Calu3 (cell line): ENCODE measurements at regions not wholly inside any gene's neighbourhood (a gene's known extent, or its start where the extent isn't known, plus 50 kb on each side); places are given as distances from the start of the nearest gene placed in this dataset.

Source experiments
- BruUV-seq: library from RNA; stranded (reverse); fragments of 400-500 nt; replicated peaks from 2 replicates; lab custom pipeline; 2021; lab: Mats Ljungman, UMichigan
- CTCF ChIA-PET: fragments of 300-600 bp; sonication (Branson Sonifier 250); formaldehyde crosslinking; loops from one replicate; lab custom pipeline; 2022; ENCODE audit warnings: antibody characterized with exemption; lab: Charles Lee
- DNase-seq: peaks from one replicate; pipeline ENCODE4 v3.0.0; 2022
- H3K27ac Mint-ChIP-seq: one replicate; pipeline ENCODE4 v1.8.0; 2022; ENCODE audit warnings: mixed read lengths; ENCODE audit not compliant: unreplicated experiment
- H3K27me3 Mint-ChIP-seq: one replicate; pipeline ENCODE4 v1.8.0; 2022; ENCODE audit warnings: mixed read lengths; ENCODE audit not compliant: unreplicated experiment
- H3K36me3 Mint-ChIP-seq: one replicate; pipeline ENCODE4 v1.8.0; 2022; ENCODE audit warnings: mild to moderate bottlenecking, moderate library complexity, mixed read lengths; ENCODE audit not compliant: insufficient read depth, unreplicated experiment
- H3K4me1 Mint-ChIP-seq: one replicate; pipeline ENCODE4 v1.8.0; 2022; ENCODE audit warnings: mild to moderate bottlenecking, low read depth, mixed read lengths; ENCODE audit not compliant: unreplicated experiment
- H3K4me3 Mint-ChIP-seq: one replicate; pipeline ENCODE4 v1.8.0; 2022; ENCODE audit warnings: mild to moderate bottlenecking, low read depth, moderate library complexity, mixed read lengths; ENCODE audit not compliant: unreplicated experiment
- H3K9me3 Mint-ChIP-seq: one replicate; pipeline ENCODE4 v1.8.0; 2022; ENCODE audit warnings: low read depth, mixed read lengths; ENCODE audit not compliant: unreplicated experiment
- CTCF ChIP-seq: fragments of 200-600 bp; IDR thresholded peaks from one replicate; pipeline ENCODE4 v1.8.0; 2022; ENCODE audit warnings: antibody characterized with exemption; ENCODE audit not compliant: unreplicated experiment
- intact Hi-C: fragments of 100-400 bp; cut with micrococcal nuclease; formaldehyde crosslinking; loops from one replicate; pipeline ENCODE4 v1.10.0; 2022; ENCODE audit not compliant: unreplicated experiment

- CTCF ChIA-PET, result no interaction called here
- no peak for DNase-seq
- no TSS peak for BruUV-seq
- Mint-ChIP-seq H3K27ac (no peak overlapping the region), H3K27me3 (no peaks in the 10 kb centered on the region), H3K4me1 (no peaks in the 10 kb centered on the region), H3K36me3 (no peaks in the 10 kb centered on the region), H3K9me3 (no peaks in the 10 kb centered on the region), H3K4me3 (no peak overlapping the region)
- intact Hi-C loops, result no loop called here
- TF ChIP-seq CTCF, result no peak
Observed at GRCh38 chr2:52779446-52779845, 988.2 kb upstream of the CHAC2 start.

- intact Hi-C loops, result no loop called here
- Mint-ChIP-seq H3K27ac (no peak overlapping the region), H3K36me3 (no peaks in the 10 kb centered on the region), H3K4me3 (no peak overlapping the region), H3K27me3 (no peaks in the 10 kb centered on the region), H3K4me1 (no peaks in the 10 kb centered on the region), H3K9me3 (no peaks in the 10 kb centered on the region)
- no peak for DNase-seq
- CTCF ChIA-PET, result no interaction called here
- no TSS peak for BruUV-seq
- TF ChIP-seq CTCF, result no peak
Observed at GRCh38 chr2:52776571-52776970, 991.0 kb upstream of the CHAC2 start.

- H3K4me3 Mint-ChIP-seq, result no peak overlapping the region
- CTCF ChIA-PET, result no interaction called here
- H3K4me1 Mint-ChIP-seq, result no peaks in the 10 kb centered on the region
- H3K27me3 Mint-ChIP-seq, result no peaks in the 10 kb centered on the region
- TF ChIP-seq CTCF, result no peak
- intact Hi-C loops, result no loop called here
- no peaks in the 10 kb centered on the region for H3K36me3 Mint-ChIP-seq
- peaks cover under 1% of the 10 kb centered on the region for H3K9me3 Mint-ChIP-seq
- no peak for DNase-seq
- no peak overlapping the region for H3K27ac Mint-ChIP-seq
- no TSS peak for BruUV-seq
Observed at GRCh38 chr2:52775674-52776073, 991.9 kb upstream of the CHAC2 start.

GRCh38 chr2:52765735-52766134 is 1001.9 kb upstream of the CHAC2 start:
- TF ChIP-seq CTCF, result no peak
- Mint-ChIP-seq H3K27ac (no peak overlapping the region), H3K4me1 (no peaks in the 10 kb centered on the region), H3K27me3 (no peaks in the 10 kb centered on the region), H3K9me3 (peaks cover 8% of the 10 kb centered on the region), H3K36me3 (no peaks in the 10 kb centered on the region), H3K4me3 (no peak overlapping the region)
- no peak for DNase-seq
- CTCF ChIA-PET, result no interaction called here
- intact Hi-C loops, result no loop called here
- BruUV-seq, result no TSS peak
